RWPE2 (cell line): ENCODE measurements at regions not wholly inside any gene's neighbourhood (a gene's known extent, or its start where the extent isn't known, plus 50 kb on each side); places are given as distances from the start of the nearest gene placed in this dataset.

Source experiments
- ATAC-seq: fragments of 200-7000 bp; cut with Tn5 transposase; 3 replicates; pipeline ENCODE4 v1.9.1; 2021; ENCODE audit warnings: low read depth
- DNase-seq: peaks from one replicate; pipeline ENCODE4 v3.0.0-alpha.2; 2020; ENCODE audit warnings: low spot score
- H3K27ac ChIP-seq: fragments of 450-650 bp; 2 replicates; pipeline ENCODE4 v1.5.1; 2017; ENCODE audit warnings: mild to moderate bottlenecking; ENCODE audit not compliant: poor library complexity, severe bottlenecking
- H3K27me3 ChIP-seq: fragments of 250-450 bp; sonication (Bioruptor Pico); 2 replicates; pipeline ENCODE4 v1.5.1; 2021; ENCODE audit warnings: mild to moderate bottlenecking, moderate library complexity; ENCODE audit not compliant: insufficient read depth, poor library complexity, severe bottlenecking
- H3K36me3 ChIP-seq: fragments of 250-450 bp; sonication (Bioruptor Pico); 2 replicates; pipeline ENCODE4 v1.5.1; 2020; ENCODE audit warnings: low read depth, mild to moderate bottlenecking, moderate library complexity
- H3K4me1 ChIP-seq: fragments of 250-450 bp; sonication (Bioruptor Pico); 2 replicates; pipeline ENCODE4 v1.5.1; 2021; ENCODE audit warnings: mild to moderate bottlenecking, moderate library complexity; ENCODE audit not compliant: insufficient read depth, poor library complexity, severe bottlenecking
- H3K4me3 ChIP-seq: fragments of 250-450 bp; sonication (Bioruptor Pico); 2 replicates; pipeline ENCODE4 v1.5.1; 2021; ENCODE audit warnings: mild to moderate bottlenecking, moderate library complexity; ENCODE audit not compliant: severe bottlenecking
- H3K9me3 ChIP-seq: fragments of 250-450 bp; sonication (Bioruptor Pico); 2 replicates; pipeline ENCODE4 v1.5.1; 2021; ENCODE audit warnings: mild to moderate bottlenecking, moderate library complexity; ENCODE audit not compliant: severe bottlenecking
- TF ChIP-seq, protein P1 (sequence below): fragments of 450-650 bp; IDR thresholded peaks from one replicate; pipeline ENCODE4 v1.5.1; 2017; ENCODE audit warnings: mild to moderate bottlenecking, moderate library complexity; ENCODE audit not compliant: poor library complexity, severe bottlenecking

DNA sequence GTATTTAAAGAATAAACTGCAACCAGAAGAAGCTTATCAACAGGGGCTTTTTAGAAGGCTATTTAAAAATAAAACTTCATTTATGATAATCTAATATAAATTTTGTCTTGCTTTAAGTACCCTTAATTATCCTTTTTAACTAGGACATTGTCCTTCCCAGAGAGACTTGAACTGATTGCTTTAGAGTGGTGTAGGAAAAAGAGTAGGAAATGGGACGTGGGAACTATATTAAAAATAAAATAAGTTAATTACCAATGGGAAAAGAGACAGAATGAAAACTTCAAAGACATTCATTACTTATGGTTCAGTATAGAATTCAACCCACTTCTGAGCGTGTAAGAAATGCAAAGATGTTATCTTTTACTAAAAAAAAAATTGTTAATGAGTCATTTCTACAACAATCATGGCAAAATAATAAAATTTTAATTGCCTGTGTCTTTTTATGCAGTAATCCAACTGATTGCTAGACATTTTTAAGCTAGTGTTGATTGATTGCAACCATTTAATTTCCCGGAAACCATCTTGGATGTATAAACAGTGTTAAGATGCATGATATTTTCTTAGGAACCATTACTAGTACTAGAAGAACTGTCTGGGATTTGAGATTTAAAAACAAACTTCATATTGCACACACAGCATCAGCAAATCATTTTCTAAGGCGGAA is 298.8 kb upstream of the UMPS start:
- DNase-seq, result no peak
- TF ChIP-seq, protein P1, sequence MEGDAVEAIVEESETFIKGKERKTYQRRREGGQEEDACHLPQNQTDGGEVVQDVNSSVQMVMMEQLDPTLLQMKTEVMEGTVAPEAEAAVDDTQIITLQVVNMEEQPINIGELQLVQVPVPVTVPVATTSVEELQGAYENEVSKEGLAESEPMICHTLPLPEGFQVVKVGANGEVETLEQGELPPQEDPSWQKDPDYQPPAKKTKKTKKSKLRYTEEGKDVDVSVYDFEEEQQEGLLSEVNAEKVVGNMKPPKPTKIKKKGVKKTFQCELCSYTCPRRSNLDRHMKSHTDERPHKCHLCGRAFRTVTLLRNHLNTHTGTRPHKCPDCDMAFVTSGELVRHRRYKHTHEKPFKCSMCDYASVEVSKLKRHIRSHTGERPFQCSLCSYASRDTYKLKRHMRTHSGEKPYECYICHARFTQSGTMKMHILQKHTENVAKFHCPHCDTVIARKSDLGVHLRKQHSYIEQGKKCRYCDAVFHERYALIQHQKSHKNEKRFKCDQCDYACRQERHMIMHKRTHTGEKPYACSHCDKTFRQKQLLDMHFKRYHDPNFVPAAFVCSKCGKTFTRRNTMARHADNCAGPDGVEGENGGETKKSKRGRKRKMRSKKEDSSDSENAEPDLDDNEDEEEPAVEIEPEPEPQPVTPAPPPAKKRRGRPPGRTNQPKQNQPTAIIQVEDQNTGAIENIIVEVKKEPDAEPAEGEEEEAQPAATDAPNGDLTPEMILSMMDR, result no peak
- no peaks in the 10 kb centered on the region for H3K27me3 ChIP-seq

DNA sequence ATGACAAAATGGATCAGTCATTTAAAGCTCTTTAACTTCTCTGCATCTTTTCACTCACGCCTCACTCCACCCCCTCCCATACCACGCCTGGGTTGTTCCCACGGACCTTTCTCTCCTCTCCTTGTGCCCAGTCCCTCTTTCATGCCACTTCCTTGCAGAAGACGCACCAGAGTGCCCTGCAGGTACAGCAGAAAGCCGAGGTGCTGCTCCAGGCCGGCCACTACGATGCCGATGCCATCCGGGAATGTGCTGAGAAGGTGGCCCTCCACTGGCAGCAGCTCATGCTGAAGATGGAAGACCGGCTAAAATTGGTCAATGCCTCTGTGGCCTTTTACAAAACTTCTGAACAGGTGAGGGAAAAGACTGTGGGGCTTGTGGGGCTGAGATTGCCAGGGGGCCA is 296.1 kb upstream of the UMPS start:
- no peaks in the 10 kb centered on the region for H3K9me3 ChIP-seq
- H3K27me3 ChIP-seq, result no peaks in the 10 kb centered on the region
- DNase-seq (no peak), ATAC-seq (no peak)
- H3K4me3 ChIP-seq, result no peak overlapping the region
- TF ChIP-seq, protein P1, result no peak
- H3K36me3 ChIP-seq, result no peaks in the 10 kb centered on the region
- H3K4me1 ChIP-seq, result peaks cover 9% of the 10 kb centered on the region
- H3K27ac ChIP-seq, result no peak overlapping the region

More for the DNA sequence above, 298.8 kb upstream of the UMPS start:
- no peak for ATAC-seq
- Histone ChIP-seq H3K36me3 (no peaks in the 10 kb centered on the region), H3K27ac (no peak overlapping the region), H3K9me3 (no peaks in the 10 kb centered on the region), H3K4me3 (no peak overlapping the region), H3K4me1 (peaks cover 22% of the 10 kb centered on the region)

DNA sequence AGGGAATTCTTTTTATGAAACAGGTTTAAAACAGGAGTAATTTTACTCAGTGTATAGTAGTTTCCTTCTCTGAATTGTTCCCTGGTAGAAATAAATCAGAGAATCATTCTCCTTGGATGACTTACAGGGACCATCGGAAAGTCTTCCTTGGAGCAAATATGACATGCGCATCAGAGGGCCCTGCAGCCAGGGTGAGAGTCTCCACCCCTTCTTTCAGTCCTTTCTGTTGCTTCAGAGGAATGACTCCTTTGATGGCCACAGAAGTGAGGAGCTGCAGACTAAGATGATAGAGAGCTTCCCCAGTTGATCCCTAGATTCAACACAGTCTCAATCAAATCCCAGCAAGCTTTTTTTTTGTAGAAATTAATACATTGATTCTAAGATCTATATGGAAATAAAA is 294.8 kb upstream of the UMPS start:
- H3K27me3 ChIP-seq, result no peaks in the 10 kb centered on the region
- DNase-seq, result no peak
- no peaks in the 10 kb centered on the region for H3K4me1 ChIP-seq
- TF ChIP-seq, protein P1, result no peak
- ATAC-seq, result no peak
- no peak overlapping the region for H3K27ac ChIP-seq
- H3K9me3 ChIP-seq, result no peaks in the 10 kb centered on the region
- H3K36me3 ChIP-seq, result no peaks in the 10 kb centered on the region
- H3K4me3 ChIP-seq, result no peak overlapping the region

DNA sequence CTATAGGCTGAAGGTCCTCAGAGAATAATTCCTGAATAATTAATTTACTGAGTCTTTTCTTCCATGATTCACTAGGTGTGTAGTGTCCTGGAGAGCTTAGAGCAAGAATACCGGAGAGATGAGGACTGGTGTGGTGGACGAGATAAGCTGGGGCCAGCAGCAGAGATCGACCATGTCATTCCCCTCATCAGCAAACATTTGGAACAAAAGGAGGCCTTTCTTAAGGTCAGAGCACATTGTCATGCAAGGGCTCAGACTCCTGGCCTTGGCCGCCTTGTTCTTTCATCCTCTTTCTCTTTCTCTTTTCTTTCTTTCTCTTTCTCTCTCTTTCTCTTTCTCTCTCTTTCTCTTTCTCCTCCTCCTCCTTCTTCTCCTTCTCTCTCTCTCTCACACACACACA is 291.4 kb upstream of the UMPS start:
- no peak overlapping the region for H3K4me3 ChIP-seq
- DNase-seq (no peak), ATAC-seq (no peak)
- no peaks in the 10 kb centered on the region for H3K27me3 ChIP-seq
- no peaks in the 10 kb centered on the region for H3K4me1 ChIP-seq
- no peaks in the 10 kb centered on the region for H3K36me3 ChIP-seq
- TF ChIP-seq, protein P1, result no peak
- H3K9me3 ChIP-seq, result no peaks in the 10 kb centered on the region
- H3K27ac ChIP-seq, result no peak overlapping the region

DNA sequence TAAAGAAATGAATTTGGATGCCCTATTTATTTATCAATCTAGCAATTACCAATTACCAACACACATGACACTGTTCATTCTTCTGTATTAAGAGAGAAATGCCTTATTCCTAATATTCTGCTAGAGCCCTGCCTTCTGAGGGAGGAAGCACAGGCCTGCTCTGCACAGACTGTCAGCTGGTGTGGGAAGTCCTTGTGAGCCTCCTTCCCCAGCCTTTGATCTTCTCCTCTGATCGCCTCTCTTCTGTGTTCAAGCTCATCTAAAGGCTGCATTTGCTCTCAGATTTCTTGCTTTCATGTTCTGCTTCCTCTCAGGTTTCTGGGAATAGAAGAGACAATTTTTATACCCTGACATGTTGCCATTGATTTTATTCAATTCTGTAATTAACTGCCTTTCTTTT is 290.6 kb upstream of the UMPS start:
- no peaks in the 10 kb centered on the region for H3K36me3 ChIP-seq
- no peak for ATAC-seq
- H3K9me3 ChIP-seq, result no peaks in the 10 kb centered on the region
- no peak overlapping the region for H3K27ac ChIP-seq
- TF ChIP-seq, protein P1, result no peak
- H3K4me3 ChIP-seq, result no peak overlapping the region
- no peaks in the 10 kb centered on the region for H3K27me3 ChIP-seq
- H3K4me1 ChIP-seq, result no peaks in the 10 kb centered on the region
- no peak for DNase-seq
